Activated T-cell treated with anti-CD3 and anti-CD28 coated beads, Interleukin-2, amount 50 U/mL, for 24 hours (primary cell): ENCODE measurements at regions not wholly inside any gene's neighbourhood (a gene's known extent, or its start where the extent isn't known, plus 50 kb on each side); places are given as distances from the start of the nearest gene placed in this dataset.

ENCODE experiments used
- DNase-seq: peaks from one replicate; pipeline ENCODE4 v3.0.0-alpha.2; 2020
- H3K27ac Mint-ChIP-seq: 2 replicates; pipeline ENCODE4 v1.8.0; 2020; ENCODE audit warnings: mild to moderate bottlenecking, mixed read lengths
- H3K27me3 Mint-ChIP-seq: 2 replicates; pipeline ENCODE4 v1.8.0; 2020; ENCODE audit warnings: mixed read lengths
- H3K36me3 Mint-ChIP-seq: 2 replicates; pipeline ENCODE4 v1.8.0; 2020; ENCODE audit warnings: low read depth, mixed read lengths
- H3K4me1 Mint-ChIP-seq: 2 replicates; pipeline ENCODE4 v1.8.0; 2020; ENCODE audit warnings: low read depth, mixed read lengths
- H3K4me3 Mint-ChIP-seq: 2 replicates; pipeline ENCODE4 v1.8.0; 2020; ENCODE audit warnings: mild to moderate bottlenecking, moderate library complexity, mixed read lengths
- H3K9me3 Mint-ChIP-seq: 2 replicates; pipeline ENCODE4 v1.8.0; 2020; ENCODE audit warnings: mixed read lengths

- Mint-ChIP-seq H3K36me3 (no peaks in the 10 kb centered on the region), H3K27ac (no peak overlapping the region), H3K27me3 (no peaks in the 10 kb centered on the region), H3K9me3 (no peaks in the 10 kb centered on the region), H3K4me3 (no peak overlapping the region), H3K4me1 (peaks cover 7% of the 10 kb centered on the region)
- no peak for DNase-seq
Measured at GRCh38 chr11:95378111-95378510, 147.1 kb upstream of the SESN3 start.

GRCh38 chr11:95375886-95376285, 144.9 kb upstream of the SESN3 start:
- Mint-ChIP-seq H3K36me3 (no peaks in the 10 kb centered on the region), H3K27ac (no peak overlapping the region), H3K4me1 (peaks cover 2% of the 10 kb centered on the region), H3K9me3 (no peaks in the 10 kb centered on the region), H3K27me3 (no peaks in the 10 kb centered on the region), H3K4me3 (no peak overlapping the region)
- no peak for DNase-seq

GRCh38 chr11:95375451-95375850, 144.4 kb upstream of the SESN3 start:
- H3K36me3 Mint-ChIP-seq: no peaks in the 10 kb centered on the region
- H3K27ac Mint-ChIP-seq: no peak overlapping the region
- no peaks in the 10 kb centered on the region for H3K9me3 Mint-ChIP-seq
- no peak overlapping the region for H3K4me3 Mint-ChIP-seq
- peaks cover 2% of the 10 kb centered on the region for H3K4me1 Mint-ChIP-seq
- no peaks in the 10 kb centered on the region for H3K27me3 Mint-ChIP-seq
- DNase-seq: no peak

- no peak overlapping the region for H3K4me3 Mint-ChIP-seq
- no peaks in the 10 kb centered on the region for H3K9me3 Mint-ChIP-seq
- no peaks in the 10 kb centered on the region for H3K36me3 Mint-ChIP-seq
- no peak for DNase-seq
- no peak overlapping the region for H3K27ac Mint-ChIP-seq
- peaks cover 3% of the 10 kb centered on the region for H3K27me3 Mint-ChIP-seq
- H3K4me1 Mint-ChIP-seq: peaks cover 2% of the 10 kb centered on the region
Measured at GRCh38 chr11:95374105-95374504, 143.1 kb upstream of the SESN3 start.

GRCh38 chr11:95373241-95373640, 142.2 kb upstream of the SESN3 start:
- H3K4me1 Mint-ChIP-seq: peaks cover 2% of the 10 kb centered on the region
- H3K27ac Mint-ChIP-seq: no peak overlapping the region
- DNase-seq: no peak
- no peaks in the 10 kb centered on the region for H3K9me3 Mint-ChIP-seq
- H3K36me3 Mint-ChIP-seq: no peaks in the 10 kb centered on the region
- no peak overlapping the region for H3K4me3 Mint-ChIP-seq
- peaks cover 3% of the 10 kb centered on the region for H3K27me3 Mint-ChIP-seq

GRCh38 chr11:95372097-95372656, 141.2 kb upstream of the SESN3 start:
- no peak overlapping the region for H3K4me3 Mint-ChIP-seq
- no peaks in the 10 kb centered on the region for H3K36me3 Mint-ChIP-seq
- no peak for DNase-seq
- H3K27me3 Mint-ChIP-seq: peaks cover 3% of the 10 kb centered on the region
- H3K27ac Mint-ChIP-seq: no peak overlapping the region
- H3K4me1 Mint-ChIP-seq: peaks cover 2% of the 10 kb centered on the region
- H3K9me3 Mint-ChIP-seq: no peaks in the 10 kb centered on the region

GRCh38 chr11:95371153-95371552, 140.2 kb upstream of the SESN3 start:
- peaks cover 2% of the 10 kb centered on the region for H3K4me1 Mint-ChIP-seq
- no peaks in the 10 kb centered on the region for H3K9me3 Mint-ChIP-seq
- H3K27ac Mint-ChIP-seq: no peak overlapping the region

GRCh38 chr11:95367726-95368125, 136.7 kb upstream of the SESN3 start:
- Mint-ChIP-seq H3K27me3 (peaks cover 3% of the 10 kb centered on the region), H3K4me3 (no peak overlapping the region), H3K4me1 (peaks cover 9% of the 10 kb centered on the region), H3K36me3 (no peaks in the 10 kb centered on the region), H3K9me3 (no peaks in the 10 kb centered on the region), H3K27ac (no peak overlapping the region)
- no peak for DNase-seq

More at GRCh38 chr11:95371153-95371552, 140.2 kb upstream of the SESN3 start:
- no peak overlapping the region for H3K4me3 Mint-ChIP-seq
- H3K27me3 Mint-ChIP-seq: peaks cover 3% of the 10 kb centered on the region
- no peak for DNase-seq
- no peaks in the 10 kb centered on the region for H3K36me3 Mint-ChIP-seq

GRCh38 chr11:95365348-95365747, 134.3 kb upstream of the SESN3 start:
- H3K4me1 Mint-ChIP-seq: peaks cover 7% of the 10 kb centered on the region
- DNase-seq: no peak
- no peaks in the 10 kb centered on the region for H3K9me3 Mint-ChIP-seq
- peaks cover 2% of the 10 kb centered on the region for H3K27me3 Mint-ChIP-seq
- H3K27ac Mint-ChIP-seq: no peak overlapping the region
- no peaks in the 10 kb centered on the region for H3K36me3 Mint-ChIP-seq
- H3K4me3 Mint-ChIP-seq: no peak overlapping the region

GRCh38 chr11:95364324-95365295, 133.6 kb upstream of the SESN3 start:
- H3K4me3 Mint-ChIP-seq: no peak overlapping the region
- no peaks in the 10 kb centered on the region for H3K9me3 Mint-ChIP-seq
- no peaks in the 10 kb centered on the region for H3K36me3 Mint-ChIP-seq
- peaks cover 7% of the 10 kb centered on the region for H3K4me1 Mint-ChIP-seq
- H3K27me3 Mint-ChIP-seq: no peaks in the 10 kb centered on the region
- no peak for DNase-seq
- H3K27ac Mint-ChIP-seq: no peak overlapping the region

- Mint-ChIP-seq H3K9me3 (no peaks in the 10 kb centered on the region), H3K36me3 (no peaks in the 10 kb centered on the region), H3K27me3 (no peaks in the 10 kb centered on the region), H3K4me3 (no peak overlapping the region), H3K27ac (no peak overlapping the region), H3K4me1 (peaks cover 7% of the 10 kb centered on the region)
- DNase-seq: no peak
Measured at GRCh38 chr11:95363708-95364107, 132.7 kb upstream of the SESN3 start.

GRCh38 chr11:95363164-95363563, 132.2 kb upstream of the SESN3 start:
- Mint-ChIP-seq H3K27ac (no peak overlapping the region), H3K4me3 (no peak overlapping the region), H3K36me3 (no peaks in the 10 kb centered on the region), H3K27me3 (no peaks in the 10 kb centered on the region), H3K4me1 (peaks cover 7% of the 10 kb centered on the region), H3K9me3 (no peaks in the 10 kb centered on the region)
- DNase-seq: no peak

- no peak for DNase-seq
- no peaks in the 10 kb centered on the region for H3K9me3 Mint-ChIP-seq
- H3K4me3 Mint-ChIP-seq: no peak overlapping the region
- no peak overlapping the region for H3K27ac Mint-ChIP-seq
- H3K27me3 Mint-ChIP-seq: no peaks in the 10 kb centered on the region
- H3K4me1 Mint-ChIP-seq: peaks cover 7% of the 10 kb centered on the region
- H3K36me3 Mint-ChIP-seq: no peaks in the 10 kb centered on the region
Measured at GRCh38 chr11:95361180-95361579, 130.2 kb upstream of the SESN3 start.

GRCh38 chr11:95360377-95361075, 129.5 kb upstream of the SESN3 start:
- no peaks in the 10 kb centered on the region for H3K36me3 Mint-ChIP-seq
- no peak overlapping the region for H3K4me3 Mint-ChIP-seq
- no peak for DNase-seq
- H3K27me3 Mint-ChIP-seq: no peaks in the 10 kb centered on the region
- H3K27ac Mint-ChIP-seq: no peak overlapping the region
- peaks cover 6% of the 10 kb centered on the region for H3K4me1 Mint-ChIP-seq
- no peaks in the 10 kb centered on the region for H3K9me3 Mint-ChIP-seq

- Mint-ChIP-seq H3K4me1 (peaks cover 1% of the 10 kb centered on the region), H3K27me3 (no peaks in the 10 kb centered on the region), H3K9me3 (no peaks in the 10 kb centered on the region), H3K4me3 (no peak overlapping the region), H3K36me3 (no peaks in the 10 kb centered on the region), H3K27ac (no peak overlapping the region)
- no peak for DNase-seq
Measured at GRCh38 chr11:95359756-95360155, 128.8 kb upstream of the SESN3 start.
